HG03457 (cell line): ENCODE measurements at regions not wholly inside any gene's neighbourhood (a gene's known extent, or its start where the extent isn't known, plus 50 kb on each side); places are given as distances from the start of the nearest gene placed in this dataset.
"Not testable (repeated sequence)": the region's sequence is repeated elsewhere in the genome, so short reads cannot be mapped to it uniquely, and the experiment has no call there.

ENCODE experiments used
- ATAC-seq: cut with Tn5 transposase; IDR thresholded peaks from one replicate; pipeline ENCODE4 v1.9.1; 2021; ENCODE audit warnings: moderate number of reproducible peaks; ENCODE audit not compliant: unreplicated experiment

DNA sequence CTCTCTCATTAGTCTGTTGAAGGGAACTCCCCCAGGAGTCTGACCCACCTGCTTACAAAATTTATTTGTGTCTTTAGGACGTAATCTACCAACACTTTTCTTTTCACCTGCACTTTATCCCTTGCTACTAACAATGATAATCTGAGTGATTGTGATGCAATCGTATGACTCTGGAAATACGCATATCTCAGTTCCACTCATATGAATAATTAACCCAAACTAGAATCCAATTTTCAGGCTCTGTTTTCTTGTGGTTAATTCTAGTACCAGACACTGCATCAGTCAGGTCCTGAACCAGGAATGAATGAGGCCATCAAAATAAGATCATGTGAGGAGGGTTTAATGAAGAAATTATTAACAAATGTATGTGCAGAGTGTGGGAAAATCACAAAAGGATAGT is 158.4 kb upstream of the SRD5A2 start:
- ATAC-seq = no peak

DNA sequence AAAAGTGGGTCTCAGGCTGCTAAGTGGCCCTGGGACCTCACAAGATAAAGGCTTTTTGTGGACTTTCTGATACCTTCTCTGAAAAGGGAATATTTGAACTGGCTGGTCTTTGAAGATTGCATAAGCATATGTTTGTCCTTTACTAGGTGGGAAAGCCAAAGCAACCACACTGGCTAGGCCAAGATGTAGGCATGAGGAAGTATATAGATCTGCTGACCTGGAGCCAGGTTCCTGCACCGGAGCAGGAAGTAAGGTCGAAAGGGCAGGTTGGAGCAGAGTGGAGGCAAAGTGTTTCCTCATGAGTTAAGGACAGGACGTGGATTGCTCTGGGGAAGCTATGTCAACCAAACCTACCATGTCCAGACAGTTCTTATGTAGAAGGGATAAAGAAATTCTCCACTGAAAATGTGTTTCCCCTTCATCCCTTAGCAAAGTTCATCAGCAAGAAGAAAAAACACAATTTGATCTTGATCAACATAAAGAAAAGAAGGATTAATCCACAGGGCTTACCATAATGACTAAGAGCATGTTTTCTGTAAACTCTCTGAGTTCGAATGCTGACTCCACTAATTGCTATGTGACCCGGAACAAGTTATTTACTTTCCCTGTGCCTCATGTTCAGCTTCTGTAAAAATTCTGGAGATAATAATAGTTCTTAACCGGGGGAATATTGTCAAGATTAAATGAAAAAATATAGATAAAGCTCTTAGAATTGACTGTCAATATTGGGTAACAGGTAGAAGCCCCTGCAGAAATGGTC is 156.1 kb upstream of the SRD5A2 start:
- no peak for ATAC-seq

DNA sequence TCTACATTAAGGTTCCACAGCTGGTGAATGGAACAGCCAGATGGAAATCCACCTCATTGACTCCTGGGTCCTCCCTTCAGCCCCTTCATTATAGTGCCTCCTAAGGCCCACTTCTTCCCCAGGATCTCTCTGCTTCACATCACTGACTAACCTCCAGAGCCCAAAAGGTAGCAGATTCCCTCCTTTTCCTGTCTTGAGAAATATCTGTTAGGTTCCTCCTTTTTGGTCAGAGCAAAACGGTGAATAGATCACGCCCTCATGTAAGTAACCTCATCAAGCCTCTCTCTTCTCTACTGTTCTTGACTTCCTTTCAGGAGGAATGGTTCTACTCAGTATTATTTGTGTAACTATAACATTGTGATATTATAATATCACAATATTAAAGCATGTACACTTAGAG is 155.0 kb upstream of the SRD5A2 start:
- no peak for ATAC-seq

DNA sequence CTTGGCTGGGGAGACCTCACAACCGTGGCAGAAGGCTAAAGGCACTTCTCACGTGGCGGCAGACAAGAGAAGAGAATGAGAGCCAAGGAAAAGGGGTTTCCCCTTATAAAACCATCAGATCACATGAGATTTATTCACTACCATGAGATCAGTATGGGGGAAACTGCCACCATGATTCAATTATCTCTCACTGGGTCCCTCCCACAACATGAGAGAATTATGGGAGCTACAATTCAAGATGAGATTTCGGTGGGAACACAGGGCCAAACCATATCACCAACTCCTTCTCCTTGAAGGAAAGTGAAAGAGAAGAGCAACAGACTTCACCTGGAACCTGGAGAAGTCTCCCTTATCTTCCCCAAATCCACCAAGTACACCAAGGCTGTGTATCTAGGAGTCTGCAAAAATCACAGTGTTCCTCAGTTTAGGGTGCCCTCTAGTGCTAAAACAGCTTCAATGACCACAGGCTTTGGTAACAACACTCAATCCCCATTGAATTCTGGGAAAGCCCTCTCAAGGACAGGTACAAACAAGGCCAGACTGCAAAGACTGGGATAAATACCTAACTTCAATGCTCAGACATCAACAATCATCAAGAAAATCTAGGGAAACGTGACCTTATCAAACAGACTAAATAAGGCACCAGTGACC is 148.8 kb upstream of the SRD5A2 start:
- ATAC-seq = no peak

DNA sequence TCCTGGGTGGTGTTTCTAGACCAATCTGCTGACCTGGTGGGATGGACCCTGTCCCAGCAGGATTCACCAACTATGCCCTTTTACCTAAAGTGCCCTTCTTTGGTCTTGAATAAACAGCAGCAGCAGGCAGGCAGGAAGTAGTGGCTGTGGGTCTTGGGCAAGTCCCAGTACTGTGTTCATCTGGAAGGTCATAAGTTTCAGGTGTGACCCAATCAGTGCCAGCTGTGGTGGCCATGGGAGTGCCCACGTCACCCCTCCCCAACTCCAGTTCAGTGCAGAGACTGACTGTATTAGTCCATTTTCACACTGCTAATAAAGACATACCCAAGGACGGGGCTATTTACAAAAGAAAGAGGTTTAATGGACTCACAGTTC is 148.3 kb upstream of the SRD5A2 start:
- no peak for ATAC-seq

DNA sequence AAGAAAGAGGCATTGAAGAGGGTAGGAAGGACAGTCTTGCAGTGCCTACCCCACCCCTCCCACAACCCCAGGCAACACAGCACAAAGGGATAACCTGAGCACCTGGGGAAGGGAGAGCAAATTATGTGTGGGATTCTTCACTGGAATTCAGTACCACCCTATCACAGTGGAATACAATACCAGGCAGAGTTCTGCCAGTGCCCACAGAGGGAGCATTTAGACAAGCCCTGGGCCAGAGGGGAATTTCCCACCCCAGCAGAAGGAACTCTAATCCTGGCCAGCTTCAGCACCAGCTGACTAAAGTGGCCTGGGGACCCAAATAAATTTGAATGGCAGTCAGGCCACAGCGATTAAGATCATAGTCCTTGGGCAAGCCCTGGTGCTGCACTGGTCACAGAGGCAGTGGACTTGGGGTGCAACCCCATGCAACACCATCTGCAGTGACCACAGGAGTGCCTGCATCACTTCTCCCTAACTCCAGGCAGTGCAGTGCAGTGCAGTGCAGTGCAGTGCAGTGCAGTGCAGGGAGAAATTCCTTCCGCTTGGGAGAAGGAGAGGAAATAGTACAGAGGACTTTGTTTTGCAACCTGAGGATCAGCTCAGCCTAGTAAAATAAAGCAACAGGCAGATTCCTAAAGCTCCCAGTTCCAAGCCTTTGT is 147.8 kb upstream of the SRD5A2 start:
- no peak for ATAC-seq

DNA sequence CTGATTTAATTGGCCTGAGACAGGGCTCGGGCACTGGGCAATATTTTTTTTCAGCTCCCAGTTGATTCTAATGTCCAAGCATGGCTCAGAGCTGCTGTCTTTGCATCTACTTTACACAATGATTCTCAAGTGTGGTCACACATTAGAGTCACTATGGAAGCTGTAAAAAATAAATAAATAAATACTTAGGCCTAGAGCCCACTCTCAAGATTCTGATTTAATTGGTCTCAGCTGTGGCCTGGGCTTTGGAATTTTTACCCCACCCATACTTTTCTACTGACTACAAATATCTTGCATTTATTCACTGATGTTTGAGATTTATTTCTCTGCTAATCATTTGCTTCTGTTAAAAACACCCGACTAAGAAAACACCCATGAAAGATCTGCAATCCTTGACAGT is 145.7 kb upstream of the SRD5A2 start:
- ATAC-seq = no peak

DNA sequence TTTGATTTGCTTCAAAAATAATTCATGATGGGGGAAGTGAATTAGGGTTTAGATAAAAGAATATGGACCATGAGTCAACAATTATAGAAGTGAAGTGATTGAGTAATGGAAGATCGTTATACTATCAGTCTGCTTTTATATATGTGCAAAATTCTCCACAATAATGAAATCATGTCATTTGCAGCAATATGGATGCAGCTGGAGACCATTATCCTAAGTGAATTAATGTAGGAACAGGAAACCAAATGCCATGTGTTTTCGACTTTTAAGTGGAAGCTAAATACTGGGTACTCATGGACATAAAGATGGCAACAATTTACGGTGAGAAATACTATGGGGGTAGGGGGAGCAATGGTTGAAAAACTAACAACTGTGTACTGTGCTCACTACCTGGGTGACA is 144.7 kb upstream of the SRD5A2 start:
- no peak for ATAC-seq

DNA sequence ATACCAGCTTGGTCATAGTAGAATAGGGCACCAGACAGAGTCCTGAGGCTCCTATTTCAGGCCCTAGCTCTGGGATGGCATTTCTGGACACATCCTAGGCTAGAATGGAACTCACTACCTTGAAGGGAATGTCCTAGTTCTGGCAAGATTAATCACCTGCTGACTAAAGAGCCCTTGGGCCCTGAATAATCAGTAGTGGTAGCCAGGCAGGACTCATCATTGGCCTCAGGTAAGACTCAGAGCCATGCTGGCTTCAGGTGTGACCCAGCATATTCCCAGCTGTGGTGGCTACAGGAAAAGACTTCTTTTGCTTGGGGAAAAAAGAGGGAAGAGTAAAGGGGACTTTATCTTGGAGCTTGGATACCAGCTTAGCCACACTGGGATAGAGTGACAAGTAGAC is 131.0 kb upstream of the SRD5A2 start:
- no peak for ATAC-seq

DNA sequence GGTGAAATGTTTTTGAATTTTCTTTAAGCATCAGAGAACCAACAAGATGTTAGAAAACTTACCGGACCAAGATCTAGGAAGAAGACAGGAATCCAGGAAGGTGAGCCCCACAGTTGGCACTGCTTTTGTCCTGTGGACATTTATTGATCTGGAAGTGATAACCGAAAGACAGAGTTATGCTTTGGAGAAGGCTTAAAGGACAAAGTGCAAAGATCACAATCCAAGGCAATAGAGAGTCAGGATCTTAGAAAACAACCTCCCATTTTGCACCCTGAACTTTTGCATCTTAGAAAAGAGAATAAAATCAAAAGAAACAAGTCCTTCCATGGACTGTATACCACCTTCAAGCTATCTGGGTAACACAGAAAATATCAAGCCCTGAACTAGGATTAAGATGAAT is 129.4 kb upstream of the SRD5A2 start:
- no peak for ATAC-seq

DNA sequence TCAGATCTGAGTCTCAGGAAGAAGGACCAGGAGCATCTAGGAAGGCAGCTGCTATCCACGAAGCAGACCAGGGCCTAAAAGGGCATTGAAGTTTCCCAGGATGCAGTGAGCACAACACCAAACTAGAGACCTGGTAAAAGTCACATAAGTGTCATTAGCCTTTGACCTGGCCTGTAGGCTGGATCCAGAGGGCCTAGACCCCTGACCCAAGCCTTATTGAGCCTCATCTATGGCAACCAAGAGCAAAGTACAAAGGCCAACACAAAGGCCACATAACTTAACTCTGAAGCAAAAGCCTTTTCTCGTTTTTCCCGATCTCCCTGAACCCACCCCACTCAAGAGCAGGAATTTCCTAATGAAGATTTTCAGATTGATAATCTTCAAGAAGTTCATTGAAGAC is 127.3 kb upstream of the SRD5A2 start:
- ATAC-seq = no peak

DNA sequence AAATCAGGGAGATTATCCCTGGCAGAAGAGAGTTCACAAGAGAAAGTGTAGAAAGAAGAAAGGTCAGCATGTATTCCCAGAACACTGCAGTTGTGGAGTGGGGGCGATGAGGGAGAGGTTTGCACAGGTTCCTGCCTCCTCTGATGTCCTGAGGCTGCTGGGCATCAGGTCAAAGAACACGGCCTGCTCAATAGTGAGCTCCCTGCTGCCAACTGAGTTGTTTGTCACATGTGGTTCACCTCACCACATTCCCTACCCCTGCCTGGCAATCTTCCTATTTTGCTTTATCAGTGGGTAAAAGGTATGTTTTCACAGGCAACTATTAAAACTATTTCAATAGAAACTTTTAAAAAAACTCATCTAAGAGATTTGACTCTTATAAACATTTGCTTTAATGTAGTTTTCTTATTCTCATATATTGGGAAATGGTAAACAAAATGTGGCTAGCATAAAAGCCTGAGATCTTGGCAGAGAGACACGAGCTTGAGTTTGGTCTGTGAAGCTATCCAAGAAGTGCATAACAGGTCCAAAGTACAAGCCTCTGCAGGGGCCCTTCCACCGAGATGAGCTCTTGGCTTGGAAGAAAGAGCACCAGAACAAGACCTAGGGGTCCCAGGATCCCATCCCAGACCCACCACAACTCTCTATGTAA is 123.9 kb upstream of the SRD5A2 start:
- no peak for ATAC-seq

DNA sequence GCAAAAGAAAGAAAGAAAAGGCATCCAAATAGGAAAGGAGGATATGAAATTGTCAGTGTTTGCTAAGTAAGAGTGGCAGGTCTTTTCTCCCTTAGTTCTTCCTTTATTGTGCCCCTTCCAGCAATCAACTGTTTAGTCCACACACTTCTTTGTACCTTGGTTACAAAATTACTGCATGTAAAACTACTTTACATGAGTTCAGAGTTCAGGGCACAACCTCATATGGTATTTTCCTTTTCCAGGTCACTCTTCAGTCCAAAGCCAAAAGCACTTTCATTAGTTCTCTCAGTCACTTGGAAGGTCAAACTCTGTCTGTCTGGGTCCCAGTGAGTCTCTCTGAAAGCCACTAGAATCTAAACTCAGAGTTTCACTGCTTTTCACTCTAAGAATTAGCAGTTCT is 122.5 kb upstream of the SRD5A2 start:
- no peak for ATAC-seq

DNA sequence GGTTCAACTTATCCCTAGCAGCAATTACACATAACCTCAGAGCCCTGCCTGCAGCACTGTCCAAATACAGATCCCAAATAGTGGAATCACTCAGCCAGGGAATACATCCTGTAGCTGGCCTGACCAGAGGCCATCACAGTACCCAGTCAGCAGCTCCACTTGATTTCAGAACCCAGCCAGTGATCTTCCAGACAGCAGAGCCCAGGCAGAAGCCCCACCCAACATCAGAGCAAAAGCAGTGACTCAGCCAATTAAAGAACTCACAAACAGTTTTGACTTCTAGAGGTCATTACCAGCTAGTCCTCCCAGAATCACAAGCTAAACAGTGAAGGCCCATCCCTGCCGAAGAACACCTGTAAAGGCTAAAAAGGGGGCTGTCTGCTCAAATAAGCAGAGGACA is 118.0 kb upstream of the SRD5A2 start:
- ATAC-seq = no peak

DNA sequence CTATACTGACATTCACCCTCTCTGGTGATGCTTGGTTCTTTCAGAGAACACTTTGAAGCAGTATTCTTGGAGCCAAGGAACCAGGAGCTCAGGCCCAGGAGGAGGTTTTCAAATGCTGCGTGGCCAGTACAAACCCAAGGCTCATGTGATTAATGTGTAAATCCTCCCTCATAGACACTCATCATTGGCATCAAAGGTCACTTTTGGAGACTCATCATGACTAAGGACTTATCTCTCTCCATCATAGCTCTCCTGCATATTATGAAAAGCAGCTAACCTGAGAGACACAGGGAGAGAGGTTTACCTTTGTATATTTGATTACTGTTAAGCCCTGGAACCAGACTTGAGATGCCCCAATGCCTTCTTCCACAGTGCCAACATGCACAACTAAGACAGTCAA is 115.3 kb upstream of the SRD5A2 start:
- ATAC-seq = no peak

DNA sequence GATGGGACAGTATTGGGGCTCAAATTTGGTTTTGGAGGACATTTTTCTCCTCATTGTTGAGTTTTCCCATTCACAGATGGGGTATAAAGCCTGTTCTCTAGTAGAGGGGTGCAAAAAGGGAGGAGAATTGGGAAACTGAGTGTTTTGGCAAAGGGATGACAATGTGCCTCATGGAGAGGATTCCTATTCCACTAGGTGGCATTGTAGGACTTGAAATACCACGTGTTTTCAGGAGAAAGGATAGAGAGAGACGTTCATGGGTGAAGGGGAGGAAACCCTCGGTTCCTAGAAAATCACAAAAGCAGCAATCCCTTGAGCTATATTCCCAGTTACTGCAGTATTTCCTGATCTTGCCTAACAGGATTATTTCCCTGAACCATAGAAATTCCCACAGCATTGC is 113.7 kb upstream of the SRD5A2 start:
- no peak for ATAC-seq

DNA sequence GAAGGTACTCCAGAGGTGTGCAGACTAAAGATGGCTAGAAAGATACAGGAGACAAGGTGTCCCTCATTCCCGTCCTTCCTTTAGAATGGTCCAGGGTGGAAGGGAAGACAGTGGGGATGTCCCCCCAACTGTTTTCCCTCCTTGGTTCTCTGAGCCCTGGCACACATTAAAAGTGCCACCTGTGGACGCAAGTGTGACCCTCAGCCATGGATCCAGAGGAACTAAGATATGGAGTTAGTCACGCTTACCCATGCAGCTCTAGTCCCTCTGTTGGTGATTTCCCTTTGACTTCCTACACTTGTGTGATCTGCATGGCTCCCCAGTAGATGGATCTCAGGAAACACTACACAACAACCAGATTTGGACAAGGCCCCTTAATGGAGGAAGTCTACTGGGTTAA is 113.1 kb upstream of the SRD5A2 start:
- ATAC-seq = no peak

DNA sequence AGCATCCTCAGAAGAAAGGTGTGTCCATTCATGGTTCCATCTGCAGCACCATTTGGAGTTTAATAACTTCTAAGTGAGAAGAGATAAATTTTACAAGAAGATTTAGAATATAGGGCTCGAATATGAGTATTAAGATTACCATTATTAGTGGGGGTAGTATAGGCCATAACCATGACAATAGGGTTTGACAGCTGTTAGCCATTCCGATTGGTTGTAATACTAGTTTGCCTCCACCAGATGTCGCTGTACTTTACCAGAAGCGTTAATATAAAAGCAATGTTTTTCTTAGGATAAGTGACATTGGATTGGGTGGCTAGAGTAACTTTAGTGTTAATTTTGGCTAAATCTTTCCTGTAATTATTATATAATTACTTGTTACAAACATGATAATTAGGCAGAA is 107.5 kb upstream of the SRD5A2 start:
- ATAC-seq = no peak

DNA sequence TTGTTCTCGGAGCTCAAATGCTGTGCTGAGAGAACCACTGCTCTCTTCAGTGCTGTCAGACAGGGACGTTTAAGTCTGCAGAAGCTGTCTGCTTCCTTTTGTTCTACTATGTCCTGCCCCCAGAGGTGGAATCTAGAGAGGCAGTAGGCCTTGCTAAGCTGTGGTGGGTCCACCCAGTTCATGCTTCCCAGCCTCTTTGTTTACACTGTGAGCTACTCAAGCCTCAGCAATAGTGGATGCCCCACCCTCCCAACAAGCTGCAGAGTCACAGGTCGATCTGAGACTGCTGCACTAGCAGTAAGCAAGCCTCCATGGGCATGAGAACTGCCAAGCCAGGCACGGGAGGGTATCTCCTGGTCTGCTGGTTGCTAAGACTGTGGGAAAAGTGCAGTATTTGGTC is 102.8 kb upstream of the SRD5A2 start:
- ATAC-seq = not testable (repeated sequence)

DNA sequence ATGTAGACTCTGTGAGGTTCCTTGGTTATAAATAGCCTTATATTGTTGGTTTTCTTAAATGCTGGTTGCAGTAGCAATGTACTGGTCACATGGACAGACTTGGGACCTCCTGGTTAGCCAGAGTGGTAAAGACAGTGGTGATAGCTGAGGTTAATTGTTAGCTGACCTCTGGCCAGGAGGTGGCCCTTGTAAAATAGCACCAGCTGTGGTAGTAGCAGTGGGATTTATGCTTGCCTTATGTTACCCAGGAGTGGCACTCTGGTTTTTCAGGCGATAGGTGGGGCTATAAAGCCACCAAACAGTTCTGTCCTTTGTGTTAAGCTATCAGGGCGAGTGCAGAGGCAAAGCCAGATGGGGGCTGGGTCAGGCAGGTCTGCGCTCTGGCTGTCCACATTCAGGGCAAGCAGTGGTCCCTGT is 94.8 kb upstream of the SRD5A2 start:
- no peak for ATAC-seq

DNA sequence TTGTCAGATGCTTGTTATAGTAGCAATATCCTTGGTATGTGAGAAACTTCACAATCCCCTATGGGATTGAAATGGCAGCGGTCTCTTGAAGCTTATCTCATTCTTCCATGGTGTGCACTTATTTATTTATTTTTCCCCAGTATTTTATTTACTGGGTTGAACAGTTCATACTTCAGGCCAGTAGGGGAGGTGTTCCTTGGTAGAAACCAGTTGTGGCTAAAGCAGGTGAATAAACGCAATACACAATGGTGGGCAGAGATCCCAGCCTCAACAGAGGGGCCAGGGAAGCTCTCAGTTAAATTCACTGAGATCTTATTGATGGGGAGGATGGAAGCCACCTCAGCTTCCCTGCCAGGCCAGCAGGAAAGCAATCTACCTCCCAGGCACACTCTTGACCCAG is 93.7 kb upstream of the SRD5A2 start:
- no peak for ATAC-seq

DNA sequence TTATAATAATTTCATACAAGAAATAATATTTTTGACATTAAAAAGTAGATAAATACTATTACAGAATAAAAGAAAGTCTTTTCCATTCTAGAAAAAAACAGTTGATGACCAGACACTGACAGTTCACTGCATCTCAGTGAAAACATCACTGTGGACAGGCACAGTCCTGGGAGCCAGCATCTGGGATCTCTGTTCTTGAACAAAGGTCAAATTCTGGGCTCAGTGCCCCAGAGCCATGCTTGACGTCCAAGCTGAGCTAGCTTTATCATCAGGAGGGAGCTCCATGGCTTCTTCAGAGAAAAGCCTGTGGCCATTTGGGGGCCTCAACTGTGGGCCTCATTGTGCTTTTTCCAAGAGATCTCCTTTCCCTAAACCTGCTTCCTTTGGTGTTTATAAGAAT is 86.1 kb upstream of the SRD5A2 start:
- ATAC-seq = no peak
